ENCODE measurements at regions not wholly inside any gene's neighbourhood (a gene's known extent, or its start where the extent isn't known, plus 50 kb on each side); places are given as distances from the start of the nearest gene placed in this dataset.

- DNase-seq (ENCODE audit: extremely low spot score) = no peak
- ChIA-PET CTCF (no interaction called here), POLR2A (no interaction called here)
Observed at GRCh38 chr6:126620719-126621118, 280.8 kb downstream of the CENPW start.

GRCh38 chr6:126625019-126625418 is 285.1 kb downstream of the CENPW start:
- no peak for TF ChIP-seq HDGF (IDR thresholded peaks at IDR 0.05; ENCODE audit: borderline replicate concordance)
- TF ChIP-seq ELF4 (IDR thresholded peaks at IDR 0.05) = no peak
- TF ChIP-seq NFRKB (IDR thresholded peaks at IDR 0.05) = no peak
- TF ChIP-seq CTBP1 (IDR thresholded peaks at IDR 0.05; ENCODE audit: borderline replicate concordance) = no peak
- TF ChIP-seq FOXK2 (IDR thresholded peaks at IDR 0.05) = no peak
- TF ChIP-seq BHLHE40 (IDR thresholded peaks at IDR 0.05; ENCODE audit: borderline replicate concordance) = no peak
- DNase-seq (ENCODE audit: extremely low spot score) = no peak
- ChIA-PET CTCF (no interaction called here), POLR2A (no interaction called here)

More at GRCh38 chr6:126620719-126621118, 280.8 kb downstream of the CENPW start:
- no peak for TF ChIP-seq CTBP1 (IDR thresholded peaks at IDR 0.05; ENCODE audit: borderline replicate concordance)
- no peak for TF ChIP-seq ZNF384 (IDR thresholded peaks at IDR 0.05)
- no peak for TF ChIP-seq FOXA1 (IDR thresholded peaks at IDR 0.05)
- TF ChIP-seq FOXK2 (IDR thresholded peaks at IDR 0.05) = no peak
- no peak for TF ChIP-seq TARDBP (IDR thresholded peaks at IDR 0.05)
- no peak for TF ChIP-seq HDGF (IDR thresholded peaks at IDR 0.05; ENCODE audit: borderline replicate concordance)
- no peak for TF ChIP-seq LEF1 (IDR thresholded peaks at IDR 0.05; ENCODE audit: borderline replicate concordance)
- no peak for TF ChIP-seq L3MBTL2 (conservative IDR thresholded peaks at IDR 0.05)

- peak; percentile 31 for DNase-seq (ENCODE audit: extremely low spot score)
- ChIA-PET POLR2A (no interaction called here), CTCF (interaction anchor here (1.1 kb wide), 1 partner anchor 13 kb away, joined by 3 read pairs; no protein-coding TSS in a partner anchor)
- TF ChIP-seq ELF4 (IDR thresholded peaks at IDR 0.05) = no peak
- no peak for TF ChIP-seq SP1 (IDR thresholded peaks at IDR 0.05)
- TF ChIP-seq, protein P1, sequence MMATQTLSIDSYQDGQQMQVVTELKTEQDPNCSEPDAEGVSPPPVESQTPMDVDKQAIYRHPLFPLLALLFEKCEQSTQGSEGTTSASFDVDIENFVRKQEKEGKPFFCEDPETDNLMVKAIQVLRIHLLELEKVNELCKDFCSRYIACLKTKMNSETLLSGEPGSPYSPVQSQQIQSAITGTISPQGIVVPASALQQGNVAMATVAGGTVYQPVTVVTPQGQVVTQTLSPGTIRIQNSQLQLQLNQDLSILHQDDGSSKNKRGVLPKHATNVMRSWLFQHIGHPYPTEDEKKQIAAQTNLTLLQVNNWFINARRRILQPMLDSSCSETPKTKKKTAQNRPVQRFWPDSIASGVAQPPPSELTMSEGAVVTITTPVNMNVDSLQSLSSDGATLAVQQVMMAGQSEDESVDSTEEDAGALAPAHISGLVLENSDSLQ (IDR thresholded peaks at IDR 0.05) = no peak
- no peak for TF ChIP-seq SUZ12 (IDR thresholded peaks at IDR 0.05)
- TF ChIP-seq LEF1 (IDR thresholded peaks at IDR 0.05; ENCODE audit: borderline replicate concordance) = no peak
- no peak for TF ChIP-seq L3MBTL2 (conservative IDR thresholded peaks at IDR 0.05)
- TF ChIP-seq TARDBP (IDR thresholded peaks at IDR 0.05) = no peak
- no peak for TF ChIP-seq FOXA1 (IDR thresholded peaks at IDR 0.05)
- TF ChIP-seq FOXK2 (IDR thresholded peaks at IDR 0.05) = no peak
- TF ChIP-seq NFRKB (IDR thresholded peaks at IDR 0.05) = no peak
- TF ChIP-seq BHLHE40 (IDR thresholded peaks at IDR 0.05; ENCODE audit: borderline replicate concordance) = no peak
- no peak for TF ChIP-seq FOXM1 (IDR thresholded peaks at IDR 0.05; ENCODE audit: borderline replicate concordance)
- TF ChIP-seq CTBP1 (IDR thresholded peaks at IDR 0.05; ENCODE audit: borderline replicate concordance) = no peak
- no peak for TF ChIP-seq HDGF (IDR thresholded peaks at IDR 0.05; ENCODE audit: borderline replicate concordance)
- TF ChIP-seq ZNF384 (IDR thresholded peaks at IDR 0.05) = no peak
- no peak for TF ChIP-seq ARNT (IDR thresholded peaks at IDR 0.05)
Observed at GRCh38 chr6:126628125-126628524, 288.2 kb downstream of the CENPW start.

DNA sequence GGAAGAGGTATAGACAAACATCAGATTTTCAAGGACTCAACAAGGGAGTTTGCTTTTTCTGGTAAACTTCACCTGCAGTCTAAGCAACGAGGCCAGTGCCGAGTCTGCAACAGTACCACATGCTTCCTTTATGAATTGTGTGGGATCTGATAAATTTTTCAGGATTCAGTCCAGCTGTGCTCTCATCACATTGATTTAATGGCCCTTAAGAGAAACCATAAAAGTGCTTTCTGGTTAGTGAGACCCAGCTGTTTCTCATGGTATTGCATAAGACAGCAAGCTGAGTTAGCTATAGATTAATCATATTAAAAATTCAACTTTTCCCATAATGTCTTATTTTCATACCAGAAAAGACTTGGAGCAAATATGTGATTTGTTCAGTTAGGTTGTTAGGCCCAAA is 291.4 kb downstream of the CENPW start:
- TF ChIP-seq ZNF384 (IDR thresholded peaks at IDR 0.05) (no peak), FOXK2 (IDR thresholded peaks at IDR 0.05) (no peak), CTBP1 (IDR thresholded peaks at IDR 0.05; ENCODE audit: borderline replicate concordance) (no peak), NFRKB (IDR thresholded peaks at IDR 0.05) (no peak)
- TF ChIP-seq, protein P1 (IDR thresholded peaks at IDR 0.05) = no peak
- DNase-seq (ENCODE audit: extremely low spot score) = no peak
- CTCF ChIA-PET = interaction anchor here (0.7 kb wide), 1 partner anchor 485 kb away, joined by 7 read pairs; no protein-coding TSS in a partner anchor
- POLR2A ChIA-PET = no interaction called here

- no peak for TF ChIP-seq ZNF384 (IDR thresholded peaks at IDR 0.05)
- no peak for TF ChIP-seq LEF1 (IDR thresholded peaks at IDR 0.05; ENCODE audit: borderline replicate concordance)
- TF ChIP-seq ELF4 (IDR thresholded peaks at IDR 0.05) = no peak
- no peak for TF ChIP-seq SUZ12 (IDR thresholded peaks at IDR 0.05)
- no peak for TF ChIP-seq FOXM1 (IDR thresholded peaks at IDR 0.05; ENCODE audit: borderline replicate concordance)
- TF ChIP-seq, protein P1 (IDR thresholded peaks at IDR 0.05) = no peak
- DNase-seq (ENCODE audit: extremely low spot score) = no peak
- POLR2A ChIA-PET = no interaction called here
- CTCF ChIA-PET = interaction anchor here (0.6 kb wide), 1 partner anchor 637 kb away, joined by 3 read pairs; no protein-coding TSS in a partner anchor
Observed at GRCh38 chr6:126632271-126632670, 292.4 kb downstream of the CENPW start.

DNA sequence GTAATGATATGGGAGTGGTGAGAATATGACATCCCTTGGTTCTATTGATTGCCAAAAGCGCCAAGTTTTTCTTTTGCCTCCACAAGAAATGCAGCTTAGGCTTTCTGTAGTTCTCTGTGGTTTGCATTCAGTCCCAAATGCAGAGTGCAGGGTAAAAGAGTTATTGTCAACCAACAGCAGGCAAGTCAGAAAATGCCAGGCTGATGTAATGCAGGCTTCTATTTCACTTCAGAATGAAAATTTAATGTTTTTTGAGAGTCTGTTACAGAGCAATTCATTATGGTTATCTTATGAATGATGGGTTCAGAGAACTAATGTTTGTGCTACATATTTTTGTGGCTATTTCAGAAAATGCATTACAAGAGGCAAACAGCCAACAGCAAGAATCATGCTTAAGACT is 293.5 kb downstream of the CENPW start:
- POLR2A ChIA-PET = no interaction called here
- DNase-seq (ENCODE audit: extremely low spot score) = no peak
- TF ChIP-seq TARDBP (IDR thresholded peaks at IDR 0.05) (no peak), BHLHE40 (IDR thresholded peaks at IDR 0.05; ENCODE audit: borderline replicate concordance) (no peak), CTBP1 (IDR thresholded peaks at IDR 0.05; ENCODE audit: borderline replicate concordance) (no peak), L3MBTL2 (conservative IDR thresholded peaks at IDR 0.05) (no peak), HDGF (IDR thresholded peaks at IDR 0.05; ENCODE audit: borderline replicate concordance) (no peak), ZNF384 (IDR thresholded peaks at IDR 0.05) (no peak), NFRKB (IDR thresholded peaks at IDR 0.05) (no peak), FOXM1 (IDR thresholded peaks at IDR 0.05; ENCODE audit: borderline replicate concordance) (no peak), FOXA1 (IDR thresholded peaks at IDR 0.05) (no peak)
- TF ChIP-seq, protein P1 (IDR thresholded peaks at IDR 0.05) = no peak
- CTCF ChIA-PET = no interaction called here

All from HEK293T (cell line).